ENCODE measurements at regions not wholly inside any gene's neighbourhood (a gene's known extent, or its start where the extent isn't known, plus 50 kb on each side); places are given as distances from the start of the nearest gene placed in this dataset.

- H3K4me1 Mint-ChIP-seq (ENCODE audit: unreplicated experiment) = peaks cover 5% of the 10 kb centered on the region
- no peaks in the 10 kb centered on the region for H3K9me3 Mint-ChIP-seq (ENCODE audit: unreplicated experiment)
- TF ChIP-seq, protein P1, sequence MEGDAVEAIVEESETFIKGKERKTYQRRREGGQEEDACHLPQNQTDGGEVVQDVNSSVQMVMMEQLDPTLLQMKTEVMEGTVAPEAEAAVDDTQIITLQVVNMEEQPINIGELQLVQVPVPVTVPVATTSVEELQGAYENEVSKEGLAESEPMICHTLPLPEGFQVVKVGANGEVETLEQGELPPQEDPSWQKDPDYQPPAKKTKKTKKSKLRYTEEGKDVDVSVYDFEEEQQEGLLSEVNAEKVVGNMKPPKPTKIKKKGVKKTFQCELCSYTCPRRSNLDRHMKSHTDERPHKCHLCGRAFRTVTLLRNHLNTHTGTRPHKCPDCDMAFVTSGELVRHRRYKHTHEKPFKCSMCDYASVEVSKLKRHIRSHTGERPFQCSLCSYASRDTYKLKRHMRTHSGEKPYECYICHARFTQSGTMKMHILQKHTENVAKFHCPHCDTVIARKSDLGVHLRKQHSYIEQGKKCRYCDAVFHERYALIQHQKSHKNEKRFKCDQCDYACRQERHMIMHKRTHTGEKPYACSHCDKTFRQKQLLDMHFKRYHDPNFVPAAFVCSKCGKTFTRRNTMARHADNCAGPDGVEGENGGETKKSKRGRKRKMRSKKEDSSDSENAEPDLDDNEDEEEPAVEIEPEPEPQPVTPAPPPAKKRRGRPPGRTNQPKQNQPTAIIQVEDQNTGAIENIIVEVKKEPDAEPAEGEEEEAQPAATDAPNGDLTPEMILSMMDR (IDR thresholded peaks at IDR 0.05; ENCODE audit: unreplicated experiment) = no peak
- no peak overlapping the region for H3K27ac Mint-ChIP-seq (ENCODE audit: unreplicated experiment)
- no peaks in the 10 kb centered on the region for H3K36me3 Mint-ChIP-seq (ENCODE audit: low read depth, unreplicated experiment)
- H3K27me3 Mint-ChIP-seq (ENCODE audit: unreplicated experiment) = peaks cover 2% of the 10 kb centered on the region
- no peak overlapping the region for H3K4me3 Mint-ChIP-seq (ENCODE audit: unreplicated experiment)
- DNase-seq (ENCODE audit: low spot score) = no peak
These were observed 67.4 kb upstream of the TRPC7 start for GRCh38 chr5:136432705-136433104.

DNA sequence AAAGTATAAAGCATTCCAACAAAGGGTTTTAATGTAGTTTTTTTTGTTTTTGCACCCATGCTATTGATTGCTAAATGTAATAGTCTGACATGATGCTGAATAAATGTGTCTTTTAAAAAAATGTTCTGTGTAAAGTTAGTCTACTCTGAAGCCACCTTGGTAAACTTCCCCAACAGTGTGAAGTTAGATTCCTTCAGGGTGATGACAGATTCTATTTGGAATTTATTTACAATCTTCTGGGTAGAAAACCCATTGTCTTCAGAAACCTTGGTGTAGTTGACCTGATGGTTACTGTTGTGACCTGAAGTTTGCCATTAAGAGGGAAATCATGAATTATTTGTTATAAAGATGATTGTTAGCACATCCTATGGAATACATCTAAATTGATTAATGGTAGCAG is 64.7 kb upstream of the TRPC7 start:
- Mint-ChIP-seq H3K27ac (ENCODE audit: unreplicated experiment) (no peak overlapping the region), H3K9me3 (ENCODE audit: unreplicated experiment) (no peaks in the 10 kb centered on the region), H3K4me3 (ENCODE audit: unreplicated experiment) (no peak overlapping the region), H3K27me3 (ENCODE audit: unreplicated experiment) (peaks cover 2% of the 10 kb centered on the region), H3K4me1 (ENCODE audit: unreplicated experiment) (peaks cover 5% of the 10 kb centered on the region), H3K36me3 (ENCODE audit: low read depth, unreplicated experiment) (no peaks in the 10 kb centered on the region)
- TF ChIP-seq, protein P1 (IDR thresholded peaks at IDR 0.05; ENCODE audit: unreplicated experiment) = no peak
- DNase-seq (ENCODE audit: low spot score) = no peak

DNA sequence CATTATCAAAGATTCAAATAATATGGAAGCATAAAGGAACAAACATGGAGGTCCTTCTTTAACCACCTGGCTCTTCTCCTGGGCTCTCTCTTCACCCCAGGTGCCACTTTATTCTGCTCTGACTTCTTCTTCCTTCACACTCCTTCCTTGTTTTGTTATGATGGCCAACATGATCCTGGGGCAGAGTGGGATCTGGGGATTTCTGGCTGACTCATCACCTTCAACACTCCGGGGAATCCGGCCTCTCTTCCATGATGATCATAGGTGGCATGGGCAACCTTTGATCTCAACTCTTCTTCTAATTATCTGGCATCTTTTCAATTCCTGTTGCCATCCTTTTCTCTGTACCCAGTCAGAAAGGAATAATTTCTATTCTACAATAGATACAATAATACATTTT is 62.1 kb upstream of the TRPC7 start:
- Mint-ChIP-seq H3K9me3 (ENCODE audit: unreplicated experiment) (no peaks in the 10 kb centered on the region), H3K36me3 (ENCODE audit: low read depth, unreplicated experiment) (no peaks in the 10 kb centered on the region), H3K27ac (ENCODE audit: unreplicated experiment) (no peak overlapping the region), H3K4me1 (ENCODE audit: unreplicated experiment) (peaks cover 4% of the 10 kb centered on the region), H3K27me3 (ENCODE audit: unreplicated experiment) (peaks cover 2% of the 10 kb centered on the region), H3K4me3 (ENCODE audit: unreplicated experiment) (no peak overlapping the region)
- no peak for DNase-seq (ENCODE audit: low spot score)
- TF ChIP-seq, protein P1 (IDR thresholded peaks at IDR 0.05; ENCODE audit: unreplicated experiment) = no peak

DNA sequence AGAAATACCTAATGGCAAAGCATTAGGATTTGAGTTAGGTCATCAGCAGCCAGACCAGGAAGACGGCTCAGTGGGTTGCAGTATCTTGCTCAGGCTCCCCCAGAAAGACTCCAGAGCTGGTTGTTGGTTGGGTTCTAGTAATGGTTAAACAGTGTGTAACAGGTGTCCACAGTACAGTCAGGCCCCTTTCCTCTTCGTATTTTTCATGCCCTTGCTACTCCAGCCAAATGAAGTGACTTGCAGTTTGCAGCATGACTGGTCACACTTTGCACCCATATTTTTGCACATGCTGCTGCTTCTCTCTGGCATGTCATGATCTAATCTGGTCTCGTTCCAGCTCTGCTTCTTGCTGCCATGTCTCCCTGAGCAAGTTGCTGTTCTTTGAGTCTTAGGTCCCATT is 60.6 kb upstream of the TRPC7 start:
- H3K9me3 Mint-ChIP-seq (ENCODE audit: unreplicated experiment) = no peaks in the 10 kb centered on the region
- H3K27ac Mint-ChIP-seq (ENCODE audit: unreplicated experiment) = no peak overlapping the region
- peaks cover 2% of the 10 kb centered on the region for H3K27me3 Mint-ChIP-seq (ENCODE audit: unreplicated experiment)
- H3K36me3 Mint-ChIP-seq (ENCODE audit: low read depth, unreplicated experiment) = no peaks in the 10 kb centered on the region
- peaks cover 4% of the 10 kb centered on the region for H3K4me1 Mint-ChIP-seq (ENCODE audit: unreplicated experiment)
- no peak for DNase-seq (ENCODE audit: low spot score)
- no peak overlapping the region for H3K4me3 Mint-ChIP-seq (ENCODE audit: unreplicated experiment)
- TF ChIP-seq, protein P1 (IDR thresholded peaks at IDR 0.05; ENCODE audit: unreplicated experiment) = no peak

GRCh38 chr5:136424835-136425584 is 59.7 kb upstream of the TRPC7 start:
- no peaks in the 10 kb centered on the region for H3K36me3 Mint-ChIP-seq (ENCODE audit: low read depth, unreplicated experiment)
- H3K4me3 Mint-ChIP-seq (ENCODE audit: unreplicated experiment) = no peak overlapping the region
- no peaks in the 10 kb centered on the region for H3K9me3 Mint-ChIP-seq (ENCODE audit: unreplicated experiment)
- H3K27me3 Mint-ChIP-seq (ENCODE audit: unreplicated experiment) = peaks cover 2% of the 10 kb centered on the region
- H3K27ac Mint-ChIP-seq (ENCODE audit: unreplicated experiment) = no peak overlapping the region
- H3K4me1 Mint-ChIP-seq (ENCODE audit: unreplicated experiment) = peaks cover 6% of the 10 kb centered on the region
- TF ChIP-seq, protein P1 (IDR thresholded peaks at IDR 0.05; ENCODE audit: unreplicated experiment) = peak; percentile 83
- DNase-seq (ENCODE audit: low spot score) = peak; percentile 93
